Psoas muscle (tissue), 7 donors: ENCODE measurements at regions not wholly inside any gene's neighbourhood (a gene's known extent, or its start where the extent isn't known, plus 50 kb on each side); places are given as distances from the start of the nearest gene placed in this dataset.

Source experiments
- ATAC-seq, 4 donors: fragments of 200-7000 bp; cut with Tn5 transposase; one replicate each; pipeline ENCODE4 v1.9.1; 2020; ENCODE audit warnings: moderate library complexity in 3 of 4, mild to moderate bottlenecking in 2 of 4
- DNase-seq, 2 donors: peaks; one replicate each; pipeline ENCODE4 v3.0.0-alpha.2; 2020
- H3K27ac ChIP-seq: fragments of 200-600 bp; one replicate; pipeline ENCODE4 v1.8.0; 2022
- H3K27me3 ChIP-seq, 3 donors: fragments of 200-600 bp in 1 of 3; one replicate each; pipeline versions ENCODE4 v1.6.1 to v1.8.0; 2013 to 2022; ENCODE audit warnings: low read length in 2 of 3, mild to moderate bottlenecking in 2 of 3, moderate library complexity in 1 of 3; ENCODE audit not compliant: insufficient read depth in 3 of 3
- H3K36me3 ChIP-seq, 2 donors: fragments of 200-600 bp in 1 of 2; one replicate each; pipeline versions ENCODE4 v1.6.1 to v1.8.0; 2013 to 2022; ENCODE audit warnings: low read depth in 1 of 2, mild to moderate bottlenecking in 1 of 2, moderate library complexity in 1 of 2; ENCODE audit not compliant: insufficient read depth in 1 of 2
- H3K4me1 ChIP-seq: fragments of 200-600 bp; one replicate; pipeline ENCODE4 v1.8.0; 2022
- H3K4me3 ChIP-seq: fragments of 200-600 bp; one replicate; pipeline ENCODE4 v1.8.0; 2022; ENCODE audit warnings: mild to moderate bottlenecking
- H3K9me3 ChIP-seq: fragments of 200-600 bp; one replicate; pipeline ENCODE4 v1.8.0; 2022
- WGBS, 3 donors: extraction: QIAGEN DNeasy Blood & Tissue Kit; methylation state at CpG; one replicate each; pipeline versions ENCODE4 v1.1.6 to v1.1.7; 2013; 5-methylcytosine and 5-hydroxymethylcytosine counted together
- intact Hi-C, 2 donors: fragments of 100-400 bp; cut with DNase I; formaldehyde crosslinking; loops; one replicate each; pipeline versions ENCODE4 v1.11.0 to v1.14.2; 2022
- TF ChIP-seq, protein P1 (sequence below): fragments of 200-600 bp; IDR thresholded peaks from one replicate; pipeline ENCODE4 v1.8.0; 2022; ENCODE audit warnings: antibody characterized with exemption
- donor health status: healthy with polysubstance abuse.
- donor health status: DM: no; HTN: no; CAD: no; lungs with moderate emphysema.
- donor health status: Bipolar disorder and iron deficiency.
- donor health status: healthy.
- donor health status: DM: yes; HTN: yes; CAD: no.
- donor health status: DM: no; HTN: no; CAD: no.
- donor health status: DM: yes; HTN: yes; CAD: no.

DNA sequence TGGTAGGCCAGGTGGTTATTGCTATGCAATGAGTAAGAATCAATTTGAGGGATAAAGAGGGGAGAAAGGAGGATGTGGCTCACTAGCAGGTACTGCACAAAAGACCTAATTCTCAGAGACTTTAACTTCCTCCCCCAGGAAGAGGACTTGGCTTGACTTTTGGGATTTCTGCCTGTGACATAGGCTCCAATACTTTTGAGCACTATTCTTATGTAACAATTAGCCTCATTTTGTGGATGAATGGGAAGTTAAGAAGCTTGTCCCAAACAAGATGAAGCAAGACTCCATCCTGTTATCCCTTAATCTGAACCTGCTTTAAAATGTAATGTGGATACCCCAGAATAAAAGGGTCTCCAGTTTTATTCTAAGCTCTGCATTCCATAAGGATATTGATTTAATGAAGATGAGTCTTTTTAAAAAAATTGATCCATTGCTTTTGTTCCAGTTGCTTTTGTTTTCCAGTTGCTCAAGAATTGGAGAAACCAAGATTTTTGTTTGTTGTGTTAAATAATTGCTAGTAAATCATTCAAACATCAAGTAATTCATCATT is 218.5 kb downstream of the SNX13 start:
- TF ChIP-seq, protein P1, sequence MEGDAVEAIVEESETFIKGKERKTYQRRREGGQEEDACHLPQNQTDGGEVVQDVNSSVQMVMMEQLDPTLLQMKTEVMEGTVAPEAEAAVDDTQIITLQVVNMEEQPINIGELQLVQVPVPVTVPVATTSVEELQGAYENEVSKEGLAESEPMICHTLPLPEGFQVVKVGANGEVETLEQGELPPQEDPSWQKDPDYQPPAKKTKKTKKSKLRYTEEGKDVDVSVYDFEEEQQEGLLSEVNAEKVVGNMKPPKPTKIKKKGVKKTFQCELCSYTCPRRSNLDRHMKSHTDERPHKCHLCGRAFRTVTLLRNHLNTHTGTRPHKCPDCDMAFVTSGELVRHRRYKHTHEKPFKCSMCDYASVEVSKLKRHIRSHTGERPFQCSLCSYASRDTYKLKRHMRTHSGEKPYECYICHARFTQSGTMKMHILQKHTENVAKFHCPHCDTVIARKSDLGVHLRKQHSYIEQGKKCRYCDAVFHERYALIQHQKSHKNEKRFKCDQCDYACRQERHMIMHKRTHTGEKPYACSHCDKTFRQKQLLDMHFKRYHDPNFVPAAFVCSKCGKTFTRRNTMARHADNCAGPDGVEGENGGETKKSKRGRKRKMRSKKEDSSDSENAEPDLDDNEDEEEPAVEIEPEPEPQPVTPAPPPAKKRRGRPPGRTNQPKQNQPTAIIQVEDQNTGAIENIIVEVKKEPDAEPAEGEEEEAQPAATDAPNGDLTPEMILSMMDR = no peak
- ATAC-seq (no peak), DNase-seq (no peak)
- H3K4me3 ChIP-seq = no peak overlapping the region
- H3K4me1 ChIP-seq = no peaks in the 10 kb centered on the region
- H3K27ac ChIP-seq = no peak overlapping the region
- H3K36me3 ChIP-seq = no peaks in the 10 kb centered on the region
- intact Hi-C loops = no loop called here
- H3K27me3 ChIP-seq = no peaks in the 10 kb centered on the region
- H3K9me3 ChIP-seq = no peaks in the 10 kb centered on the region

DNA sequence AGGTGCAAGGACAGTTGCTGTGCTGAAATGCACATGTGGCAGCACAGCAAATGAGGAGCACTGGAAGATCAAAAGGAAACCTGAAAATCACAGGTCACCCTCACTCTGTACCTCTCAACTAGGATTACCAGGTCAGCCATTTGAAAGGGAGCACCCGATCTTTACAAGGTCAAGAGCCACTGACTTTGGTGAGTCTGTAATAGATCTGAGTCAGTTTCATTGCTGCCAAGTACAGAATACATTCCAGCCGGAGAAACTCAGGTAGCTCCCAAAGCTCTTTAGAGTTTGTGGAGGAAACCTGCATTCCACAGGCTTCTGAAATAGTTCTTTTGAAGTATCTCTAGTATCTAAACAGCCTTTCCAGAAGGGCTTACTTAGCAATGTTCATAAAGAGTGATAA is 217.5 kb downstream of the SNX13 start:
- WGBS, 3 donors = 26 to 29% (median 28%) methylated on average over 2 of the region's 2 CpGs
- Histone ChIP-seq H3K27me3 (no peaks in the 10 kb centered on the region), H3K36me3 (no peaks in the 10 kb centered on the region), H3K4me3 (no peak overlapping the region), H3K27ac (no peak overlapping the region), H3K9me3 (no peaks in the 10 kb centered on the region), H3K4me1 (no peaks in the 10 kb centered on the region)
- TF ChIP-seq, protein P1 = no peak
- intact Hi-C loops = no loop called here
- ATAC-seq (peak in 2 of 4 donors; percentile 27 to 51), DNase-seq (no peak)

DNA sequence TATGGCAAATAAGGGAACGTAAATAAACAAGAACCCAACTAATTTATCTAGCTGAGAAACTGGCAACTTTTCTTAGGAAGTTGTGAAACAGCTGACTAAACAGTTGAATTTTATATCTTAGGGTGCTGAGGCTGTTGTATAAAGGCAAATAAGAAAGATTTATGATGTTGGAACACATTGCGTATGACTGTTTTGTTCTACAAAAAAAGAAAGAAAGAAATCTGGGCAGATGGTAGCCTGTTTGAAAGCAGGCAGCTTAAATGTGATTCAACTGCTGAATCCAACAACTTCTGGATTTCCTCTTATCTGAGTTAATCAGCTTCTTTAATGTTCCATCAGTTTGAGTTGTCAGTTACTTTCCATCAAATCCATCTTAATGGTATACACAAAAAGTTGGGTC is 214.5 kb downstream of the SNX13 start:
- 29 to 59% (median 41%) methylated on average over 2 of the region's 2 CpGs for WGBS, 3 donors
- intact Hi-C loops = no loop called here
- Histone ChIP-seq H3K9me3 (no peaks in the 10 kb centered on the region), H3K4me1 (no peaks in the 10 kb centered on the region), H3K27ac (no peak overlapping the region), H3K27me3 (no peaks in the 10 kb centered on the region), H3K36me3 (no peaks in the 10 kb centered on the region), H3K4me3 (no peak overlapping the region)
- ATAC-seq = no peak
- TF ChIP-seq, protein P1 = no peak
- DNase-seq = no peak

DNA sequence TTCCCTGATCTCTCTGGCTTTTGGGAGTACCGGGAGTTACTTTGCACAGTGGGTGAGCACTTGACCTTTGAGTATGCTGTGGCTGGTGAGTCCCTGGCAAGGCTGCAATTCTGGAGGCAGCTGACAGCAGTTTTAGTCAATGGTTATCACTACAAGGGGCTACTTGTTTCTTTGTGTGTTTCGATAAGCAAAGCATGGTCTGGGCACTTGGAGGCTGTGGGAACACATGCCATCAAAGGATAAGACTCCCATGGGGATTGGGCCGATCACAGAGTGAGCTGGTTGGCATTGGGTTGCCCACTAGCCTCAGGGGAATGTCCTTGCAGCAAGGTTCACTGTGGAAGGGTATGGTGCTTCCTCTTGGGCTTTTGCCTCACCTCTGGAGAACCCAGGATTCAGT is 208.2 kb downstream of the SNX13 start:
- H3K27ac ChIP-seq = no peak overlapping the region
- no peak for ATAC-seq
- intact Hi-C loops = no loop called here
- no peaks in the 10 kb centered on the region for H3K36me3 ChIP-seq
- no peaks in the 10 kb centered on the region for H3K9me3 ChIP-seq
- no peak overlapping the region for H3K4me3 ChIP-seq
- no peak for DNase-seq
- no peaks in the 10 kb centered on the region for H3K4me1 ChIP-seq
- H3K27me3 ChIP-seq = no peaks in the 10 kb centered on the region
- WGBS, 3 donors = 65 to 77% (median 69%) methylated on average over 3 of the region's 3 CpGs
- TF ChIP-seq, protein P1 = no peak
